HG03558 (cell line): ENCODE measurements at regions not wholly inside any gene's neighbourhood (a gene's known extent, or its start where the extent isn't known, plus 50 kb on each side); places are given as distances from the start of the nearest gene placed in this dataset.
"Not testable (repeated sequence)": the region's sequence is repeated elsewhere in the genome, so short reads cannot be mapped to it uniquely, and the experiment has no call there.

ENCODE experiments used
- ATAC-seq: cut with Tn5 transposase; IDR thresholded peaks from one replicate; pipeline ENCODE4 v1.9.1; 2021; ENCODE audit warnings: moderate number of reproducible peaks; ENCODE audit not compliant: unreplicated experiment; ENCODE audit errors: extremely low read depth

DNA sequence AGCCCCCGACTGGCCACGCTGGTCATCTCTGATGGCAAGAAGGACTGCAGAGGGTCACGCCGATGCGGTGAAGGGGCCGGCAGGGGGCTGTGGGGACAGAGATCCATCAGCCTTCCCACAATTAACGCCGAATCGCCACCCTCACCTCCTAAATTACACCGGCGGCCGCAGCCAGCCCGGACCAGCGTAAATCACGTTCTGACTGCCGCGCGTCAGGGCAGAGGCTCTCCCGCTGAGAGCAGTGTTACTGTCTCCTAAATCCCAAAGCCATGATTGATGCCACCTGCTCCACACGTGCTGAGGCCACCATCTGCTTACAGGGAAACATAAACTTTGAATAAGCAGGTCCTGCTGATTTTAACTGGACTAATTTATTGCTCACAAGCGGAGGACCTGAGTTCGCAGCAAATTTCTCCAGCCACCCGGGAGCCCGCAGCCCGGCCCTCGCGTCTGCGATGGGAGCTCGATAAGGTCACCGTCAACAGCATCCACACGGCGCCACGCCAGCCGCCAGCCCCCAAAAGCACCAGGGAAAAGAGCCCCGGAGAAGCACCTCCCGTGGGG, 127.3 kb upstream of the NKX1-1 start:
- no peak for ATAC-seq

DNA sequence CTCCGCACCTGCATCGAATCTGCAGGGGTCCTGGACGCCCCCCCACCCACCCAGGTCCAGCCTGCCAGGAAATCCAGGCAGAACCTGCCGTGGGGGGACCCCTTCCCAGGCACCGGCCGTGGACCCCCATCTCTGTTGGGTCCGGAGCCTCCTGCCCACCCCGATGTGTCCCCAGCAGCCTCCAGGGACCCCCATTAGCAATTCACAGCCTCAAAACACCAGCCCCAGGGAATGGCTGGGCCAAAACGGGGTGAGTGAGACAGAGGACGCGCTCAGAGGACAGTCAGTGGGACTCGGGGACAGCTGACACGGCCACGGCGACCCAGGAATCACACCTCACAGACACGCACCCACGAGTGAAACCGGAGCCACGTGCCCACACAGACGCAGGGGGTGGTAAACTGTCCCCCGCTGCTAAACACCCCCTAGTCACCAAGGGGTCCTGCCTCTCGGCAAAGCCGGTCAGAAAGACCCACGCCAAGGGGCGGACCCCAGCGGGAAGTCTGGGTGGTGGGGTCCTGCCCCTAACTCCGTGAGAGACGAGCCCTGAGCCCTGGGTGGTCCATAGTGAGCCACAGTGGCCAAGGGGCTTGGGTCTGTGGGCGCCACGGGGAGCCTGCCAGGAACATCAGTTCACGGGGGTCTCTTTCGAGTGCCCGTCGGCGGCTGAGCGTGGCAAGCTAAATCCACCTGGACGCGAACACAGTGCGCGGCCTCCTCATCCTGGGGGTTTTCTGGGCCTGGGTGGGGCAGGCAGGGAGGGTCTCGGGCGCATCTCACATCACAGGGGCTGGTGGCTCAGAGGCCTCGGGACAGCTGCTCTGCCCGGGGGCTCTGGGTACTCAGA, 126.5 kb upstream of the NKX1-1 start:
- no peak for ATAC-seq

DNA sequence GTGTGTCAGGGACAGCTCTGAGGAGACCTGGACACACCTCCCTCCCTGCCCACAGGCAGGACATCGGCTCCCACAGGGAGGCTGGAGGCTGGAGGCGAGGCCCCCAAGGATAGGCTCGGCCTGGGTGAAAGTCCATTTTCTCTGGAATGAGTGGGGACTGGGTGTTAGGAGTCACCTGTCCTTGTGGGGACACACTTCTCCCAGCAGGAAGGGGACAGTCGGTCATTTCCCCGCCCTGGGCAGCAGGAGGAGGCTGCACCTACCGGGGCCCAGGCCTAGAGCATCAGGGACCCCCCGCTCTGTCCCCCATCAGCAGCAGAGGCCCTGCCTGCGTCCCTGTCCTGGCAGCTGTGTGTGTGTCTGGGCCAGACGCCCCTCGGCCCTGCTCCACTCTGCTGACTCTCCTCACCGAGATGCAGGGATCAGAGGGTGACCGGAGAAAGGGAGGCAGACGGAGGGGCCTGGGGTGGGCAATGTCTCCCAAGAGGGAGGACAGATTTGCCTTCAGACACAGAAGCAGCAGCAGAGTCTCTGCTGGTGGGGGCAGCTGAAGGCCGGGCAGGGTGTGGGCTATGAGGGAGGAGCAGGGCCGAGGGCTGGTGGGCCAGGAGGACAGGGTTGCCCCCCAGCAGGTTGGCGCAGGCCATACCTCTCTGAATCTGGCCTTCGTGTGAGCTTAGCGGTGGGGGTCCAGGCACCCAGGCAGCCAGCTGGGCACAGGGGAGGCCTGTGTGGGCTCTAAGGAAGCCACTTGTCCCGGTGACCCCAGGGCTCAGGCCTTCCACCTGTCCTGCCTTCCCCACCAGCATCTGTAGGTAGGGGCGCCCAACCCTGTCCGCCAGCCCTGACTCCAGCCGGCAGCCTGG, 125.7 kb upstream of the NKX1-1 start:
- no peak for ATAC-seq

DNA sequence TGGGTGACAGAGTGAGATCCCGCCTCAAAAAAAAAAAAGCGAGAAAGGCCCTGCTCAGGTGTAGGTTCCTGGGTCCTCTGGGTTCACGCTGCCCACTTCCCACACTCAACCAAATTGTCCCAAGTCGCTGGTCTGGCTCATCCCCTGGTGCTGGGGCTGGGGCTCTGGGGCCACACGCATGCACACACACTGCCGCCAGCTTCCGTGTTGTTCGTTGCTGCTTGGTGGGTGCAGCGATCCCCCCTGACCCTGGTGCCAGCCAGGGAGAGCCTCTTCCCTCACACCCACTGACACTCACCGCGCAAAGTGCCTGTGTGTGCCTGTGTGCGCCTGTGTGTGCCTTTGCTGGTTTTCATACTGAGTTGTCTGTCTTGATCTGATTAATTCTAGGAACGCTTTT, 124.1 kb upstream of the NKX1-1 start:
- ATAC-seq: no peak

DNA sequence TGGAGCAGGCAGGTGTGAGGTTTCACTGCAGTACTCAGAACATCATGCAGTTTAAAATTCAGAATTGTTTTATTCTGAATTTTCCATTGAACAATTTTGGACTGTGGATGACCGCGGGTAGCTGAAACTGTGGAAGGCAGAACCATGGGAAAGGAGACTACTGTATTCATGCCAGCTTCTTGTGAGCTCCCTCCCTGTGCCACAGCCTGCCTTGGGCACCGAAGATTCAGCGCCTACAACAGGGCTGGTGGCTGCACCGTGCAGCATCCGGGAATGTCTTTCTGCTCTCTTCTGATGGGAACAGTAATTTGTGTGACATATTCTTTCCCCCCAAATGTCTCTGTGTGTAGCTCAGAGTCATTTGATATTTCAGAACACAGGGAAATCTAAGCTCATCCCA, 118.5 kb upstream of the NKX1-1 start:
- no peak for ATAC-seq

DNA sequence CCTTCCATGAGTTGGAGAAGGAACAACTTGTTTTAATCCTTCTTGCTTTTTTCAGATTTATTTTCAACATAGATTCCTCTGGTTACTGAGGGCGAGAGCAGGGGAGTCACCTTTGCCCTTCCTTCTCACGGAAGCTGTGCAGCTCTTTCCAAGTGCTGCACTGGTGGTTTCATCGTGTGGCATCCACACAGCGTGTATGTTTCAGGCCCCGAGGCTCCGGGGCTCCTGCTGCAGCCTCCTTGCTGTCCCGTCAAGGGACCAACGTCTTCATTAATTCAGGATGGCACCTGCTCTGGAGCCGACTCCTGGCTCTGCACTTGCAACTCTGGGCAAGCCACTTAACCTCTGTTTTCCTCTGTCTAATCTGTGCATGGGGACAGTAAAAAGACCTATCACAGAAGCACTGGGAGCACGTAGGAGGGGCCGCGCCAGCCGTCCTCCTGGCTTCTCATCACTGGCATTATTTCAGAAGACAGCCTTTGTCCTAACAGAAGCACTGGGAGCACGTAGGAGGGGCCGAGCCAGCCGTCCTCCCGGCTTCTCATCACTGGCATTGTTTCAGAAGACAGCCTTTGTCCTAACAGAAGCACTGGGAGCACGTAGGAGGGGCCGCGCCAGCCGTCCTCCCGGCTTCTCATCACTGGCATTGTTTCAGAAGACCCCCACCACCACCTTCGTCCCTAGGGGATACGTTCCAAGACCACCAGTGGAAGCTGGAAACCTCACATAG, 117.8 kb upstream of the NKX1-1 start:
- ATAC-seq: no peak

DNA sequence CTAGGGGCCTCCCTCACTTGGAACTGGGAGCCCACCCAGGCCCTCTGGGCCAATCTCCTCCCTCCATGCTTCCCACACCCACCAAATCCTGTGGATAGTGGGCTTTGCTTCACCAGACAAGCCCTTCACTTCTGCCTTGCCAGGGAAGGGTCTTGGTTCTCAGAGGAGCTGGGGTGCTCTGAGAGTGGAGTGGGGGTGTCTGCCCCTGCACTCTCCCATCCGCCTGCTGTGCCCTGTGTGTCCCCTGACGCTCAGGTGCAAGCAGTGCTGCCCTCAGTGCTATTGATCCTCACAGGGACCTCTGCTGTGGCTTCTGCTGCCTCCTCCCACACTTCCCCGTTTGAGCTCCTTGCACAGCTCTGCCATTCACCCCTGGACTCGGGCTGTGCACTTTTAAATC, 117.3 kb upstream of the NKX1-1 start:
- no peak for ATAC-seq

DNA sequence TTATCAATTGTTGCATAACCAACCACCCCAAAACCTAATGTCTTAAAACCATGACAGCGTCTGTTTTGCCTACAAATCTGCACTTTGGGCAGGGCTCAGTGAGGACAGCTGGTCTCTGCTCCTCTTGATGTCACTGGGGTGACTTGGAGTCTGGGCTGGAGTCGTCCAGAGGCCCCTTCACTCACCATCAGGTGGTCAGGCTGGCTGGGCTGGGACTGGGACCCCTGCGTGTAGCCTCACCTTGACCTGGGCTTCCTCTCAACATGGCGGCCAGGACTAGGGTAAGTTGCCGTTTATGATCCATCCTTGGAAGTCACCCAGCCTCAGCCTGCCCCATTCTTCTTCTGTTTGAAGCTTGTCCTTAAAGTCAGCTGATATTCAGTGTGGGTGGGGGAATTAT, 116.8 kb upstream of the NKX1-1 start:
- no peak for ATAC-seq

DNA sequence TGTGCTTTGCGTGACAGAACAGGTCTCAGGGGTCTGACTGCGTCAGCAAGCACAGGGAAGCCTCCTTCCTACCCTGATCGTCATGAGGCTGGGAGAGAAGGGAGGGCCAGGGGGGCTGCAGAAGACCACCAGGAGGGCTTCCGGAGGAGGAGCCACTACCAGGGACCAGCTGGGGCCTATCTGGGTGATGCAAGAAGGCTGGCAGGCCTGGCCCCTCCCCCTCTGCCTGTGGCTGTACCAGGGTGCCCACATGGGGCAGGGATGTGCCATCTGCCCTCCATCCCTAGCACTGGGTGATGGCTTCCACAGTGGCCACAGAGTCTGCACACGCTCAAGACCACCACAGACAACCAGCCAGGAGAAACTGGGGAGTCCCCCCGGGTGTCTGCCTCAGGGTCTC, 116.4 kb upstream of the NKX1-1 start:
- ATAC-seq: no peak

DNA sequence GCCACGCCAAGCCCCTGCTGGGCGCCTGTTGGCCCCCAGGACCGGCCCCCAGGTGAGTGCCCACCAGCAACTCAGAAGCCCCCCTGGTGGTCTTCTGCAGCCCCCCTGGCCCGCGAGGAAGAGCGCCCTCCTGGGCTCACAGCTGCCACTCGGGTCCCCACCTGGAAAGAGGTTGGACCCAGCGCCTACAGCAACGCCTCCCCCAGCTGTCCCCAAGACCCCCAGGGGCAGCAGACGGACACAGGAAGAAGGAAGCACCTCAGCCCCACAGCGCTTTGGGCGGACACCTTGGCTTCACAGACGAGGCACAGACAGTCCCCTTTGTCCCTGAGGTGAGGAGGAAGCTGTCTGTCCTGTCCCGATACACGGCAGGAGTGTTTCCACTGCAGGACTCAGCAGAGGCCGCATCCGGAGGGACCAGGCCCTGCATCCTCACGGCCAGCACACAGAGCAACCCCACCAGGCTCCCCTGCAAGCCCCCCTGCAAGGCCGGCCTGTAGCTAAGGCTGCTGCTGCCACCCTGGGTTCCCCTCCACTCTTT, 115.6 kb upstream of the NKX1-1 start:
- no peak for ATAC-seq

DNA sequence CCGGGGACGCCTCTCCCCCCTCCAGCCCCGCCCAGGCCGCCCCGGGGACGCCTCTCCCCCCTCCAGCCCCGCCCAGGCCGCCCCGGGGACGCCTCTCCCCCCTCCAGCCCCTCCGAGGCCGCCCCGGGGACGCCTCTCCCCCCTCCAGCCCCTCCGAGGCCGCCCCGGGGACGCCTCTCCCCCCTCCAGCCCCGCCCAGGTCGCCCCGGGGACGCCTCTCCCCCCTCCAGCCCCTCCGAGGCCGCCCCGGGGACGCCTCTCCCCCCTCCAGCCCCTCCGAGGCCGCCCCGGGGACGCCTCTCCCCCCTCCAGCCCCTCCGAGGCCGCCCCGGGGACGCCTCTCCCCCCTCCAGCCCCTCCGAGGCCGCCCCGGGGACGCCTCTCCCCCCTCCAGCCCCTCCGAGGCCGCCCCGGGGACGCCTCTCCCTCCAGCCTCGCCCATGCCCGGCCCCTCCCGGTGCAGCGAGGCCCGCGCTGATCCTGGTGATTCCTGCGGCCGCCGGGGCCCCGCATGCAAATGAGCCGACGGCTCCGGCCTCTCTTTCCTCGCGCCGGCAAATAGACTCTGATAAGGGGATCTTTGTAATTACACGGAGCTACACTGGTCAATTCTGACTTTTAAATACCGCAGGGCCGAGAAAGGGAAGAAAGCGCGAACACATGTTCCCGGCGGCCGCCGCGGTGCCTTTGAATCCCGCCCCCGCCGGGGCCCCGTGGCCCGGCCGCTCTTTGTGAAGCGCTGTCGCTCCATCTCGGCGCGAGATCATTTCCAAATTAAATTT, 114.7 kb upstream of the NKX1-1 start:
- ATAC-seq: not testable (repeated sequence)

DNA sequence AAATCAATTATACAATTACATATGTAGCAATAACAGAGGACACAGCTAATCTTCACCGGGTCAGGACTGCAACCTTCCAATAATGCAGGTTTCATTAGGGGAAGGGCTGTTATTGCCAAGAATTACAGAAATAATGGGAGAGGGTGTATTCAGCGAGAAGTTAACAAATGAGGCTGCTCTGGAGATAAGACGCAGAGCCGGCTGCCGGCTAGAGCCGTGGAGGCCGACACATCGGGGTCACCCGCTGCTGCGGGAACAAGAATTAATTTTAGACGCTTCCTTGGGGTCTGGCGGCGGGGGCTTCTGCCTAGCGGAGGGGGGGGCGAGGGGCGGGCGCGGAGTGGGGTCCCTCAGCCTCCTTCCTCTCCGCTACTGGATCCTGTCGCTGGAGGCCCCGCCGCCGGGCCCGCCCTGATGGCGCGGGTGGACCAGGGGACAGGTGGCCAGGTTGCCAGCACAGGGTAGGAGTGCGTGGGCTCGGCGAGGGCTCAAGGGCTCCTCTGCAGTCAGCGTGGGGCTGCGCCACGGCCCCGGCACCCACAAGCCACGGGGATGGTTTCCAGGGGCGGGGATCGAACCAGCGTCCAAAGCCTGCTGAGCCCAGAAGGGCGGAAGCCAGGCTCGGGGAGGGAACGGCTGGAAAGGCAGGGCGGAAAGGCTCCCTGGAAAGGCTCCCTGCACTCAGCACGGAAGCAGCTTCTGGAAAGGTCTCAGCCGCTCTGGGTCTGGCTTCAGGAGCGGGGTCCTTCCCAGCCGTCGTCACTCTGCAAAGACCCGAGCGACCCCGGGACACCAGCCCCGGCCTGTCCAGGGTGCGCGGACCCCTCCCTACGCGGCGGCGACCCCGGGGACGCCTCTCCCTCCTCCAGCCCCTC, 113.8 kb upstream of the NKX1-1 start:
- no peak for ATAC-seq

DNA sequence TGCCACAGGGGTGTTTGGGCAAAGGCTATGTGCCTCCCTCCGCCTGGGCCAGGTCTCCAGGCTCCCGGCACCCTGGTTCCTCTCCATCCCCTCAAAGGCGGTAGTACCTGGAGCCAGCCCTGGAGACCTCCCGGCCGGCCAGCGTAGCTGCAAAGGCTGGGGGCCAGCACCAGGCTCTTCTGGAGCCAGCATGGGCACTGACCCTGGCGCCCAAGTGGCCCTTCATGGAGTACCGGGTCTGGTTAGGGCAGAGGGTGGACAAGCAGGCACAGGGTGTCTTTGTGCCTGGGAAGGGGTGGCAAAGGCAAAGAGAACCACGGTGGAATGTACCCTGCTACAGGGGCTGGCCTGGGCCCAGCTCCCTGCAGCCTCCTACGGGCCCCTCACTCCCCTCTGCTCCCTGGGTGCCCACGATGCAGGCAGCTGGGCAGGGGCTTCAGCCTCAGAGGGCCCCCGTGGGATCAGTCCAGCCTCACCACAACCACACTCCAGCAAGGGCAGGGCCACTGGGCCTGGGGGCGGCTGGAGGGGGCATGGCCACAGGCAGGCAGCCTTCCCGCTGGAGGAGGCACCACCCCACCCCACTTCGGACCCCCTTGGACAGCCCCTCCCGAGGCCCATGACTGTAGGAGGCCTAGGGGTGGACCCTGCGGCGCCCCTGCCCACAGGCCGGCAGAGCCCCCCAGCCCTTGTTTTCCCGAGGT, 112.9 kb upstream of the NKX1-1 start:
- ATAC-seq: no peak

DNA sequence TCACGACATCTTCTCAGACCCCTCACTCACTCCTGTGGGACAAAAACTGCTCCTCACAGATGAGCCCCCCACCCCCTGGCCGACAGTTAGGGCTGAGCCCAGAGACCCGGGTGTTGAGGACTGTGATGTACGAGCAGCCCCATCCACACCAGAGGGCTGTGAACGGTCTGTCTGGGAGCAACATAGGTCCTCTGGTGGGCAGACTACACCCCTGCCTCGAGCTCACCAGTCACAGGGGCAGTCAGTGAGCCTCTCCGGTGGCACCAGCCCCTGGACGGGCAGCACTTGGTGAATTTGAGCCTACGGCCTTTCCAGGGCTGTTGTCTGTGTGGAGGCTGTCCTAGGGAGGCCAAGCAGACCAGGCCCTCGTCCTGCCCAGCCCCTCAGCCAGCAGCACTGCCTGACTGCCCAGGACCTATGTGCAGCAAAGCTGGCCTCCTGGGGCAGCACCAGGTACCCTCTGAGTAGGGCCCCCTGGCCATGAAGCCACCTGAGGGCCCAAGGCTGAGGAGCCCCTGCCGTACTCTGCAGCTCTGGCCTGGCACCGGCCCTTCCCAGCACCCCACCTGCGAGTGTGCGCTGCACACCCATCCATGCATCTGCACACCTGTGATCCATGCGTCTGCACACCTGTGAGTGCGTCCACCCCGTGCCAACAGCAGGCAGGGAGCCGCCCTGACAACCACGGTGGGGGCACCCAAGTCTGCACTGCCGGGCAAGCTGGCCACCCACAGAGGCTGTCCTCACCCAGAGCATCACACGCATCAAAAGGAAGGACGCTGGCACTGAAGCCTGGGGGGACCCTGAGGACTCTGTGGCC, 111.6 kb upstream of the NKX1-1 start:
- ATAC-seq: no peak

DNA sequence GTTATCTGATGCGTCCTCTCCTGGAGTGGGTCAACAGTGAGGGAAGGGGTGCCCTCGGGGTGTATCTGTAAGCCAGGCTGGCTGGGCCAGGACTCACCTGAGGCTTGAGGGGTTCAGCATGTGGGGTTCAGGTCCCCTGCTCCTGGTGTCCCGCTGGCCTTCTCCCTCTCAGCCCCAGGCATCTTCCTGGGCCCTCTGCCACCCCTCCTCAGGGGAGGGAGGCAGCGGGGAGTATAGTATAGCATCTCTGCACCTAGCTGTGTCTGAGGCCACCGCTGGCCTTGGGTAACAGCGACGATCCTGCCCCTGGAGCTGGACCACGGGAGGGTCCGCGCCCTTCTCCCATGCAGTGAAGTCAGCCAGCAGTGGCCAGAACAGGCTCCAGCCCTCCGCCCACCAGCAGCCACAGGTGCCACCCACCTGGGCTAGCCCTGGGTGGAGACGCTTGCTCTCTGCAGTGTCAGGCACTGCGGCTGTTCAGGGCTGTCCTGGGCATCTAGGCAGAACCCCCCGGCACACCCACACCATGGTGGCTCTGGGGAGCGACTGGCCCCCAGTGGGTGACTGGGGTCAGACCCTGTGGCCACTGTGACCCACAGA, 110.7 kb upstream of the NKX1-1 start:
- ATAC-seq: no peak

DNA sequence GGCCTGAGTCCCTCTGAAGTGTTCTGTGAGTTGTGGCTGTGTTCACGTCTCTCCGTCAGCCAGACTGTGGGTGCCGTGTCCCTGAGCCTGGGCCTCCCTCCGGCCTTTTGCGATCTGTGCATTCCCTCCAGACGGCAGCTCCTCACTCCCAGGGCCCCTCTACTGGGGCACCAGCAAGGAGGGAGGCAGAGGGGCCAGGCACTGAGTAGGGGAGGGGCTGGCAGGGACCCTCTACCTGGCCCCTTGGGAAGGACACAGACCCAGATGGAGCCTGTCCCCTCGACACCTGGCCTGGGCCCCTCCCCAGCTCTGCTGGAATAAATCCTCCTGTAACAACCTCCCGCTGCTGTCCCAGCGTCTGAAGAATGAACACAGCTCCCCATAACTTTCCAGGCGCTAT, 110.0 kb upstream of the NKX1-1 start:
- no peak for ATAC-seq

DNA sequence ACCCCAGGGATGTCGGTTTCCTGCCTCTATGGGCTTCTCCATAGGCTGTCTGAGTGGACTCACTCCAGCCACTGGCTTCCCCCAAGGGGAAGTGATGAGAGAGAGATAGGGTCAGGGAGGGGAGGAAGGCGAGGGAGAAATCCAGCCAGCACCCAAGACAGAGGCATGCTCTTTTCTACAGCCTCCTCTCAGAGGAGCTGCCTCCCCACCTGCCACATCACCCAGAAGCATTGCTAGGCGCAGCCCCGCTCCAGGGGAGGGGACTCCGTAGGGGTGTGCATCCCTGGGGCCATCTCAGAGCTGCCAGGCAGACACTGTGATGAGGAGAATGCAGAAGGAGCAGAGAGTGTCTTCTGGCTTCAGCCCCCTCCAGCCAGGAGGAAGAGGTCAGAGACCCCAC, 109.5 kb upstream of the NKX1-1 start:
- ATAC-seq: no peak
